DND-41 (cell line): ENCODE measurements at regions not wholly inside any gene's neighbourhood (a gene's known extent, or its start where the extent isn't known, plus 50 kb on each side); places are given as distances from the start of the nearest gene placed in this dataset.

Source experiments
- ATAC-seq: fragments of 200-7000 bp; cut with Tn5 transposase; 3 replicates; pipeline ENCODE4 v1.9.1; 2021; ENCODE audit warnings: low read depth; ENCODE audit not compliant: insufficient read depth
- DNase-seq: peaks from one replicate; pipeline ENCODE4 v3.0.0-alpha.2; 2020
- H2AFZ ChIP-seq: 2 replicates; pipeline ENCODE4 v1.6.0; 2012; ENCODE audit warnings: low read depth, low read length
- H3K27ac ChIP-seq: 2 replicates; pipeline ENCODE4 v1.5.1; 2012; ENCODE audit warnings: low read length, inconsistent platforms
- H3K27me3 ChIP-seq: fragments of 200-600 bp; sonication (generic); 2 replicates; pipeline ENCODE4 v1.6.0; 2012; ENCODE audit warnings: low read length, mild to moderate bottlenecking, inconsistent platforms; ENCODE audit not compliant: insufficient read depth, poor library complexity
- H3K36me3 ChIP-seq: 2 replicates; pipeline ENCODE4 v1.5.1; 2012; ENCODE audit warnings: low read length, inconsistent platforms; ENCODE audit not compliant: insufficient read depth
- H3K4me1 ChIP-seq: 2 replicates; pipeline ENCODE4 v1.5.1; 2012; ENCODE audit warnings: mild to moderate bottlenecking, low read length; ENCODE audit not compliant: insufficient read depth
- H3K4me2 ChIP-seq: 2 replicates; pipeline ENCODE4 v1.6.0; 2012; ENCODE audit warnings: mild to moderate bottlenecking, moderate library complexity, low read length, inconsistent platforms; ENCODE audit not compliant: insufficient read depth
- H3K4me3 ChIP-seq, 2 experiments: fragments of 200-600 bp in 1 of 2; shearing (Covaris generic) in 1 of 2; 2 replicates each; pipeline ENCODE4 v1.5.1; 2012 to 2016; ENCODE audit warnings: inconsistent platforms in 2 of 2, low read length in 2 of 2, mild to moderate bottlenecking in 2 of 2, low read depth in 1 of 2, moderate library complexity in 1 of 2
- H3K79me2 ChIP-seq: 2 replicates; pipeline ENCODE4 v1.6.0; 2012; ENCODE audit warnings: low read length, inconsistent platforms; ENCODE audit not compliant: insufficient read depth
- H3K9ac ChIP-seq: 2 replicates; pipeline ENCODE4 v1.6.0; 2012; ENCODE audit warnings: low read depth, mild to moderate bottlenecking, inconsistent platforms, low read length, moderate library complexity
- H3K9me3 ChIP-seq: 2 replicates; pipeline ENCODE4 v1.5.1; 2012; ENCODE audit warnings: low read length, moderate library complexity, mild to moderate bottlenecking, inconsistent platforms; ENCODE audit not compliant: insufficient read depth, severe bottlenecking
- H4K20me1 ChIP-seq: 2 replicates; pipeline ENCODE4 v1.6.0; 2012; ENCODE audit warnings: low read length; ENCODE audit not compliant: insufficient read depth
- CTCF ChIP-seq: IDR thresholded peaks from 2 replicates; pipeline ENCODE4 v1.5.1; 2012; ENCODE audit warnings: borderline replicate concordance, low read length, moderate library complexity, mild to moderate bottlenecking; ENCODE audit not compliant: poor library complexity, severe bottlenecking; ENCODE audit errors: extremely low read depth
- EZH2 ChIP-seq: IDR thresholded peaks from 3 replicates; pipeline ENCODE4 v1.6.1; 2012; ENCODE audit warnings: borderline replicate concordance, low read depth, mild to moderate bottlenecking, moderate library complexity, low read length, inconsistent platforms; ENCODE audit not compliant: severe bottlenecking

GRCh38 chr16:31764103-31764502 is 109.5 kb upstream of the ZNF267 start:
- no peak overlapping the region for H3K27ac ChIP-seq
- H4K20me1 ChIP-seq = no peaks in the 10 kb centered on the region
- ATAC-seq = no peak
- H3K4me2 ChIP-seq = no peak overlapping the region
- no peaks in the 10 kb centered on the region for H3K79me2 ChIP-seq
- H3K27me3 ChIP-seq = no peaks in the 10 kb centered on the region
- no peak overlapping the region for H3K9ac ChIP-seq
- no peaks in the 10 kb centered on the region for H3K4me1 ChIP-seq
- TF ChIP-seq EZH2 = no peak
- no peak for TF ChIP-seq CTCF
- no peak overlapping the region for H3K4me3 ChIP-seq
- no peaks in the 10 kb centered on the region; the same call in 1 of the 2 replicates for H3K36me3 ChIP-seq
- H3K9me3 ChIP-seq = peaks cover 27% of the 10 kb centered on the region
- H2AFZ ChIP-seq = no peak overlapping the region
- DNase-seq = no peak

- H3K79me2 ChIP-seq = no peaks in the 10 kb centered on the region
- peaks cover 33% of the 10 kb centered on the region for H3K9me3 ChIP-seq
- DNase-seq (no peak), ATAC-seq (no peak)
- H2AFZ ChIP-seq = no peak overlapping the region
- H4K20me1 ChIP-seq = no peaks in the 10 kb centered on the region
- H3K36me3 ChIP-seq = no peaks in the 10 kb centered on the region
- H3K4me1 ChIP-seq = no peaks in the 10 kb centered on the region
- H3K9ac ChIP-seq = no peak overlapping the region
- H3K4me2 ChIP-seq = no peak overlapping the region
- TF ChIP-seq CTCF (no peak), EZH2 (no peak)
- H3K4me3 ChIP-seq = no peak overlapping the region
- no peak overlapping the region for H3K27ac ChIP-seq
- no peaks in the 10 kb centered on the region for H3K27me3 ChIP-seq
Observed at GRCh38 chr16:31767267-31767666, 106.3 kb upstream of the ZNF267 start.

GRCh38 chr16:31780342-31780741 is 93.3 kb upstream of the ZNF267 start:
- Histone ChIP-seq H3K9ac (no peak overlapping the region), H3K79me2 (no peaks in the 10 kb centered on the region), H3K36me3 (no peaks in the 10 kb centered on the region), H3K9me3 (peaks cover 2% of the 10 kb centered on the region), H4K20me1 (no peaks in the 10 kb centered on the region), H3K27ac (no peak overlapping the region), H3K27me3 (no peaks in the 10 kb centered on the region), H3K4me3 (no peak overlapping the region), H2AFZ (no peak overlapping the region), H3K4me2 (no peak overlapping the region), H3K4me1 (no peaks in the 10 kb centered on the region)
- no peak for ATAC-seq
- TF ChIP-seq EZH2 (no peak), CTCF (no peak)
- no peak for DNase-seq

- ATAC-seq (no peak), DNase-seq (no peak)
- TF ChIP-seq CTCF = no peak
- no peak for TF ChIP-seq EZH2
- H3K79me2 ChIP-seq = no peaks in the 10 kb centered on the region
- no peaks in the 10 kb centered on the region for H3K4me1 ChIP-seq
- no peaks in the 10 kb centered on the region for H3K36me3 ChIP-seq
- H3K9me3 ChIP-seq = peaks cover under 1% of the 10 kb centered on the region
- no peak overlapping the region for H2AFZ ChIP-seq
- H3K27ac ChIP-seq = no peak overlapping the region
- no peak overlapping the region for H3K4me2 ChIP-seq
- no peaks in the 10 kb centered on the region for H3K27me3 ChIP-seq
- no peak overlapping the region for H3K4me3 ChIP-seq
- H4K20me1 ChIP-seq = no peaks in the 10 kb centered on the region
- H3K9ac ChIP-seq = no peak overlapping the region
Observed at GRCh38 chr16:31785126-31785525, 88.5 kb upstream of the ZNF267 start.
